Neural crest cell (in vitro differentiated cells): ENCODE measurements at regions not wholly inside any gene's neighbourhood (a gene's known extent, or its start where the extent isn't known, plus 50 kb on each side); places are given as distances from the start of the nearest gene placed in this dataset.
"Not testable (repeated sequence)": the region's sequence is repeated elsewhere in the genome, so short reads cannot be mapped to it uniquely, and the experiment has no call there.

Experiments
- DNase-seq: peaks from one replicate; pipeline ENCODE4 v3.0.0; 2021; ENCODE audit warnings: low read depth, mixed read lengths, low spot score
- H3K27ac Mint-ChIP-seq: one replicate; pipeline ENCODE4 v1.8.0; 2021; ENCODE audit warnings: mild to moderate bottlenecking, mixed read lengths; ENCODE audit not compliant: unreplicated experiment
- H3K27me3 Mint-ChIP-seq: 2 replicates; pipeline ENCODE4 v1.8.0; 2021; ENCODE audit warnings: low read depth, mild to moderate bottlenecking, mixed read lengths
- H3K36me3 Mint-ChIP-seq: 2 replicates; pipeline ENCODE4 v1.8.0; 2021; ENCODE audit warnings: low read depth, mild to moderate bottlenecking, mixed read lengths
- H3K4me1 Mint-ChIP-seq: 2 replicates; pipeline ENCODE4 v1.8.0; 2021; ENCODE audit warnings: mixed read lengths
- H3K4me3 Mint-ChIP-seq: one replicate; pipeline ENCODE4 v1.8.0; 2021; ENCODE audit warnings: mild to moderate bottlenecking, mixed read lengths
- H3K9me3 Mint-ChIP-seq: 2 replicates; pipeline ENCODE4 v1.8.0; 2021; ENCODE audit warnings: mixed read lengths
- CTCF ChIP-seq: fragments of 200-600 bp; sonication (generic); conservative IDR thresholded peaks from 2 replicates; pipeline ENCODE4 v1.5.0; 2021; ENCODE audit warnings: antibody characterized with exemption, mild to moderate bottlenecking

- Mint-ChIP-seq H3K4me1 (no peaks in the 10 kb centered on the region), H3K4me3 (no peak overlapping the region), H3K27me3 (no peaks in the 10 kb centered on the region), H3K9me3 (no peaks in the 10 kb centered on the region), H3K36me3 (no peaks in the 10 kb centered on the region), H3K27ac (no peak overlapping the region)
- no peak for TF ChIP-seq CTCF
- DNase-seq = no peak
Measured at GRCh38 chr2:187775651-187776050, 221.4 kb upstream of the TFPI start.

- H3K36me3 Mint-ChIP-seq = no peaks in the 10 kb centered on the region
- no peak overlapping the region for H3K4me3 Mint-ChIP-seq
- H3K27me3 Mint-ChIP-seq = no peaks in the 10 kb centered on the region
- H3K27ac Mint-ChIP-seq = no peak overlapping the region
- DNase-seq = no peak
- H3K9me3 Mint-ChIP-seq = peaks cover 8% of the 10 kb centered on the region
- TF ChIP-seq CTCF = no peak
- no peaks in the 10 kb centered on the region for H3K4me1 Mint-ChIP-seq
Measured at GRCh38 chr2:187782301-187782700, 228.1 kb upstream of the TFPI start.

GRCh38 chr2:187783446-187783845 lies 229.2 kb upstream of the TFPI start:
- Mint-ChIP-seq H3K9me3 (peaks cover 8% of the 10 kb centered on the region), H3K27ac (no peak overlapping the region), H3K36me3 (no peaks in the 10 kb centered on the region), H3K4me1 (no peaks in the 10 kb centered on the region), H3K27me3 (no peaks in the 10 kb centered on the region), H3K4me3 (no peak overlapping the region)
- no peak for DNase-seq
- no peak for TF ChIP-seq CTCF

- H3K4me1 Mint-ChIP-seq, H3K36me3 Mint-ChIP-seq, H3K27ac Mint-ChIP-seq, H3K27me3 Mint-ChIP-seq, DNase-seq, H3K4me3 Mint-ChIP-seq, H3K9me3 Mint-ChIP-seq: not testable (repeated sequence)
Measured at GRCh38 chr2:187784138-187784537, 229.9 kb upstream of the TFPI start.

- Mint-ChIP-seq H3K9me3 (peaks cover 5% of the 10 kb centered on the region), H3K36me3 (no peaks in the 10 kb centered on the region), H3K27ac (no peak overlapping the region), H3K4me3 (no peak overlapping the region), H3K27me3 (no peaks in the 10 kb centered on the region), H3K4me1 (no peaks in the 10 kb centered on the region)
- no peak for TF ChIP-seq CTCF
- DNase-seq = no peak
Measured at GRCh38 chr2:187799601-187800000, 245.4 kb upstream of the TFPI start.

GRCh38 chr2:187803816-187804215 lies 249.6 kb upstream of the TFPI start:
- DNase-seq = no peak
- no peak overlapping the region for H3K27ac Mint-ChIP-seq
- no peaks in the 10 kb centered on the region for H3K4me1 Mint-ChIP-seq
- H3K36me3 Mint-ChIP-seq = peaks cover under 1% of the 10 kb centered on the region
- H3K4me3 Mint-ChIP-seq = no peak overlapping the region
- H3K9me3 Mint-ChIP-seq = peaks cover 11% of the 10 kb centered on the region
- TF ChIP-seq CTCF = no peak
- H3K27me3 Mint-ChIP-seq = no peaks in the 10 kb centered on the region
